HG03520 (cell line): ENCODE measurements at regions not wholly inside any gene's neighbourhood (a gene's known extent, or its start where the extent isn't known, plus 50 kb on each side); places are given as distances from the start of the nearest gene placed in this dataset.

ENCODE experiments used
- ATAC-seq: cut with Tn5 transposase; IDR thresholded peaks from one replicate; pipeline ENCODE4 v1.9.1; 2021; ENCODE audit warnings: mild to moderate bottlenecking, moderate library complexity; ENCODE audit not compliant: unreplicated experiment

- ATAC-seq: no peak
These were observed 517.4 kb upstream of the ARRDC4 start for GRCh38 chr15:97443101-97443500.

- no peak for ATAC-seq
These were observed 514.4 kb upstream of the ARRDC4 start for GRCh38 chr15:97446138-97446537.

- ATAC-seq: no peak
These were observed 503.8 kb upstream of the ARRDC4 start for GRCh38 chr15:97456521-97457202.

- no peak for ATAC-seq
These were observed 503.2 kb upstream of the ARRDC4 start for GRCh38 chr15:97457203-97457847.

- no peak for ATAC-seq
These were observed 500.7 kb upstream of the ARRDC4 start for GRCh38 chr15:97459771-97460170.

GRCh38 chr15:97461226-97461625 lies 499.3 kb upstream of the ARRDC4 start:
- ATAC-seq: no peak

- ATAC-seq: no peak
These were observed 496.8 kb upstream of the ARRDC4 start for GRCh38 chr15:97463696-97464095.

- no peak for ATAC-seq
These were observed 490.1 kb upstream of the ARRDC4 start for GRCh38 chr15:97470417-97470816.

GRCh38 chr15:97473627-97474026 lies 486.9 kb upstream of the ARRDC4 start:
- no peak for ATAC-seq

- ATAC-seq: no peak
These were observed 480.5 kb upstream of the ARRDC4 start for GRCh38 chr15:97479957-97480356.

GRCh38 chr15:97482521-97482920 lies 478.0 kb upstream of the ARRDC4 start:
- ATAC-seq: no peak

- no peak for ATAC-seq
These were observed 477.3 kb upstream of the ARRDC4 start for GRCh38 chr15:97483232-97483631.

- ATAC-seq: no peak
These were observed 470.1 kb upstream of the ARRDC4 start for GRCh38 chr15:97490429-97490828.

GRCh38 chr15:97501291-97501690 lies 459.2 kb upstream of the ARRDC4 start:
- no peak for ATAC-seq

GRCh38 chr15:97502038-97502437 lies 458.5 kb upstream of the ARRDC4 start:
- ATAC-seq: no peak

GRCh38 chr15:97504031-97504792 lies 456.3 kb upstream of the ARRDC4 start:
- ATAC-seq: no peak

- ATAC-seq: no peak
These were observed 442.8 kb upstream of the ARRDC4 start for GRCh38 chr15:97517737-97518136.

- no peak for ATAC-seq
These were observed 439.8 kb upstream of the ARRDC4 start for GRCh38 chr15:97520689-97521088.

- no peak for ATAC-seq
These were observed 438.9 kb upstream of the ARRDC4 start for GRCh38 chr15:97521381-97522285.

- no peak for ATAC-seq
These were observed 438.2 kb upstream of the ARRDC4 start for GRCh38 chr15:97522347-97522746.

- ATAC-seq: no peak
These were observed 434.7 kb upstream of the ARRDC4 start for GRCh38 chr15:97525809-97526208.
